MCF 10A (cell line): ENCODE measurements at regions not wholly inside any gene's neighbourhood (a gene's known extent, or its start where the extent isn't known, plus 50 kb on each side); places are given as distances from the start of the nearest gene placed in this dataset.

ENCODE experiments used
- BruUV-seq: library from RNA; stranded (reverse); fragments of 400-500 nt; replicated peaks from 2 replicates; lab custom pipeline; 2021; lab: Mats Ljungman, UMichigan
- CTCF ChIA-PET: fragments of 300-600 bp; sonication (Branson Sonifier 250); formaldehyde crosslinking; extraction: SDS; loops from one replicate; lab custom pipeline; 2021; ENCODE audit warnings: antibody characterized with exemption, inconsistent platforms; lab: Yijun Ruan, JAX
- POLR2A ChIA-PET: fragments of 300-600, 350-650 bp; sonication (Branson Sonifier 250); formaldehyde crosslinking; extraction: SDS; loops from one replicate; lab custom pipeline; 2020; ENCODE audit warnings: antibody characterized with exemption, inconsistent platforms; lab: Yijun Ruan, JAX
- DNase-seq: peaks from one replicate; pipeline ENCODE4 v3.0.0-alpha.2; 2018; ENCODE audit not compliant: unreplicated experiment
- H3K27ac Mint-ChIP-seq: one replicate; pipeline ENCODE4 v1.8.0; 2022; ENCODE audit warnings: mild to moderate bottlenecking, low read depth, mixed read lengths; ENCODE audit not compliant: unreplicated experiment
- H3K27me3 Mint-ChIP-seq: one replicate; pipeline ENCODE4 v1.8.0; 2022; ENCODE audit warnings: mixed read lengths; ENCODE audit not compliant: insufficient read depth, unreplicated experiment
- H3K36me3 Mint-ChIP-seq: one replicate; pipeline ENCODE4 v1.8.0; 2022; ENCODE audit warnings: mild to moderate bottlenecking, moderate library complexity, mixed read lengths; ENCODE audit not compliant: insufficient read depth, unreplicated experiment
- H3K4me1 Mint-ChIP-seq: one replicate; pipeline ENCODE4 v1.8.0; 2022; ENCODE audit warnings: mixed read lengths; ENCODE audit not compliant: insufficient read depth, unreplicated experiment
- H3K4me3 Mint-ChIP-seq: one replicate; pipeline ENCODE4 v1.8.0; 2022; ENCODE audit warnings: mild to moderate bottlenecking, moderate library complexity, mixed read lengths; ENCODE audit not compliant: unreplicated experiment
- H3K9me3 Mint-ChIP-seq: one replicate; pipeline ENCODE4 v1.8.0; 2022; ENCODE audit warnings: mixed read lengths; ENCODE audit not compliant: unreplicated experiment
- intact Hi-C: fragments of 100-400 bp; cut with micrococcal nuclease; formaldehyde crosslinking; loops from 2 replicates; pipeline ENCODE4 v1.14.1; 2022
- TF ChIP-seq, protein P1 (sequence below): fragments of 200-600 bp; IDR thresholded peaks from one replicate; pipeline ENCODE4 v1.8.0; 2022; ENCODE audit warnings: antibody characterized with exemption, mild to moderate bottlenecking; ENCODE audit not compliant: unreplicated experiment

DNA sequence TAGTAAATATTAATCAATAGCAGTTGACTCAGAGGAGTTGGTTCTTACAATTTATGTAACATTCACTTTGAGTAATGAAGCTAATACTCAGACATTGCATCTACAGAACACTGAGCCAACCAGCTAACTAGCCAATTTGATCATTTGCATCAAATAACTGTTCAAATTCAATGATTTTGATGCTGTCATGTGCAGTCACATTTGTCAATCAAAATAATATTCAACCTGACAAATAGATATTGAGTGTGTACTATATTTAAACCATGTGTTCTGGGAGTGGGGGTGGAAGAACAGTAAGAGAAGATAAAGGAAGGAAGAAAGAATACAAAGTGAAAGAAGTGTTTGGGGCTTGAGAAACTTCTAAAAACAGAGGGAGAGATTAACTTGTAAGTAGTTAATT lies 277.2 kb upstream of the ARHGEF26 start:
- DNase-seq, result no peak
- Mint-ChIP-seq H3K4me3 (no peak overlapping the region), H3K27me3 (no peaks in the 10 kb centered on the region), H3K27ac (no peak overlapping the region), H3K4me1 (no peaks in the 10 kb centered on the region), H3K36me3 (no peaks in the 10 kb centered on the region), H3K9me3 (no peaks in the 10 kb centered on the region)
- intact Hi-C loops, result no loop called here
- no TSS peak for BruUV-seq
- TF ChIP-seq, protein P1, sequence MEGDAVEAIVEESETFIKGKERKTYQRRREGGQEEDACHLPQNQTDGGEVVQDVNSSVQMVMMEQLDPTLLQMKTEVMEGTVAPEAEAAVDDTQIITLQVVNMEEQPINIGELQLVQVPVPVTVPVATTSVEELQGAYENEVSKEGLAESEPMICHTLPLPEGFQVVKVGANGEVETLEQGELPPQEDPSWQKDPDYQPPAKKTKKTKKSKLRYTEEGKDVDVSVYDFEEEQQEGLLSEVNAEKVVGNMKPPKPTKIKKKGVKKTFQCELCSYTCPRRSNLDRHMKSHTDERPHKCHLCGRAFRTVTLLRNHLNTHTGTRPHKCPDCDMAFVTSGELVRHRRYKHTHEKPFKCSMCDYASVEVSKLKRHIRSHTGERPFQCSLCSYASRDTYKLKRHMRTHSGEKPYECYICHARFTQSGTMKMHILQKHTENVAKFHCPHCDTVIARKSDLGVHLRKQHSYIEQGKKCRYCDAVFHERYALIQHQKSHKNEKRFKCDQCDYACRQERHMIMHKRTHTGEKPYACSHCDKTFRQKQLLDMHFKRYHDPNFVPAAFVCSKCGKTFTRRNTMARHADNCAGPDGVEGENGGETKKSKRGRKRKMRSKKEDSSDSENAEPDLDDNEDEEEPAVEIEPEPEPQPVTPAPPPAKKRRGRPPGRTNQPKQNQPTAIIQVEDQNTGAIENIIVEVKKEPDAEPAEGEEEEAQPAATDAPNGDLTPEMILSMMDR, result no peak
- CTCF ChIA-PET, result interaction anchor here (1.6 kb wide), 1 partner anchor 10 kb away, joined by 4 read pairs; no protein-coding TSS in a partner anchor
- POLR2A ChIA-PET, result interaction anchor here (0.6 kb wide), 1 partner anchor 86 kb away, joined by 5 read pairs; no protein-coding TSS in a partner anchor

DNA sequence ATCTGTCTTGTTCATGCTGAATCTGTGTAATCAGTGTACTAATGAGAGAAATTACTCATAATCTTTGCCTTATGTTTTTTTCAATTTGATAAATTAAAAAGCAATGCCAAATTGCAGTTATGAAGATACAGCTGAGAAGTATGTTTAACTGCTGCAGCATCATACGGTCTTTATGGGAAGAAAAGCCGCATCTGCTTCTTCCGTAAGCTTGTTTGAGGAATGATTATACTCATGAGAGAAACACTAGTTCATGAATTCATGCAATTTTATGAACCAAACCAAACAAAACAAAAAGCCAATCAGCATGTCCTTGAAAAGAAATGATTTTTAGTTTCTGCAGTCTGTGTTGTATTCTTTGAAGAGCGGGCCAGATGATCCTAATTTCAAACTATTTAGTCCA lies 275.9 kb upstream of the ARHGEF26 start:
- TF ChIP-seq, protein P1, result no peak
- ChIA-PET CTCF (interaction anchor here (0.6 to 1.6 kb wide), 2 partner anchors 11 to 31 kb away, joined by 4 read pairs; no protein-coding TSS in a partner anchor), POLR2A (no interaction called here)
- no peaks in the 10 kb centered on the region for H3K4me1 Mint-ChIP-seq
- intact Hi-C loops, result no loop called here
- no peak for DNase-seq
- BruUV-seq, result no TSS peak
- H3K4me3 Mint-ChIP-seq, result no peak overlapping the region
- H3K27ac Mint-ChIP-seq, result no peak overlapping the region
- H3K27me3 Mint-ChIP-seq, result no peaks in the 10 kb centered on the region
- no peaks in the 10 kb centered on the region for H3K36me3 Mint-ChIP-seq
- no peaks in the 10 kb centered on the region for H3K9me3 Mint-ChIP-seq

DNA sequence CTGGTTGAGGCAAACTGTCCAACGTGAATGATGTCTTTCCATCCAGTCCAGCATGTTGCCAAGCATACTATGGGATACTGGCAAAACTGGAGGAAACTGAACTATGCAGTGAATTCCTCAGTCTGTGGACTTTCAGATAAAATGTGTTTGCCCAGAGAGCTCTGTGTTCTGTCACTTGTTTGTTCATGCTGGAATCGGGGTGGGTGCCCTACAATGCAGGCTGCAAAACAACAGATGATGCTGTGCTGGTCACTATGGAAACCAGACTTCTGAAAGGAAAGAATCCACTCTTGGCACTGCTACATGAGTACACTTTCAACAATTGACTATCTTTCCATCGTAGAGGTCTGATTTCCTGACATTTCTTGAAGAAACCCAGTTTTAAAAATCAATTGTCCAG lies 272.5 kb upstream of the ARHGEF26 start:
- Mint-ChIP-seq H3K9me3 (no peaks in the 10 kb centered on the region), H3K36me3 (no peaks in the 10 kb centered on the region), H3K27me3 (no peaks in the 10 kb centered on the region), H3K4me1 (peaks cover 6% of the 10 kb centered on the region), H3K4me3 (no peak overlapping the region), H3K27ac (no peak overlapping the region)
- BruUV-seq, result no TSS peak
- ChIA-PET CTCF (no interaction called here), POLR2A (no interaction called here)
- intact Hi-C loops, result no loop called here
- TF ChIP-seq, protein P1, result no peak
- no peak for DNase-seq

DNA sequence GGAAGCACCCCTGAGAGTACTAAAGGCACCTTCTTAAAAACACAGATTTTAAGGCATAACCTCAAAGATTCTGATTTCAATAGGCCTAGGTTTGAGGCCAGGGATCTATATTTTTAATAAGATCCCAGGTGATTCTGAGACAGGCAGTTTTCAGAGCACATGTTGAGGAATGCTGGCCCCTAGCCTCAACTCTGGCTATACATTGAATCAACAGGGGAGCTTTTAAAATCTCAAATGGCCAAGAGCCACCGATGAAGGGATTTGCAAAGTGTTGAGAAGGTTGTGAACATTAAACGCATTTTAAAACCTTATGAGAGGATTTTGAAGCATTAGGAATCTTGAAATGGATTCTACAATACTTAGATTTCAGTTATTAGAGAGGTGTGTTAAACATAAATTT lies 268.8 kb upstream of the ARHGEF26 start:
- Mint-ChIP-seq H3K27me3 (no peaks in the 10 kb centered on the region), H3K4me3 (no peak overlapping the region), H3K4me1 (peaks cover 9% of the 10 kb centered on the region), H3K27ac (no peak overlapping the region), H3K9me3 (no peaks in the 10 kb centered on the region), H3K36me3 (no peaks in the 10 kb centered on the region)
- intact Hi-C loops, result no loop called here
- no TSS peak for BruUV-seq
- POLR2A ChIA-PET, result interaction anchor here (1.0 kb wide), 1 partner anchor 13 kb away, joined by 3 read pairs; no protein-coding TSS in a partner anchor
- CTCF ChIA-PET, result no interaction called here
- TF ChIP-seq, protein P1, result no peak
- no peak for DNase-seq
